Lower leg skin (tissue), 3 donors: ENCODE measurements at regions not wholly inside any gene's neighbourhood (a gene's known extent, or its start where the extent isn't known, plus 50 kb on each side); places are given as distances from the start of the nearest gene placed in this dataset.

Experiments
- CTCF ChIP-seq, 3 donors: fragments of 450-650 bp; IDR thresholded peaks; one replicate each; pipeline ENCODE4 v1.5.1; 2016; ENCODE audit warnings: antibody characterized with exemption in 3 of 3, mild to moderate bottlenecking in 3 of 3, moderate library complexity in 2 of 3
- POLR2A ChIP-seq, 2 donors: fragments of 450-650 bp; IDR thresholded peaks; one replicate each; pipeline ENCODE4 v1.6.1; 2016 to 2017; ENCODE audit warnings: antibody characterized with exemption in 2 of 2, mild to moderate bottlenecking in 1 of 2, moderate library complexity in 1 of 2

- TF ChIP-seq CTCF (IDR thresholded peaks at IDR 0.05) (no peak), POLR2A (IDR thresholded peaks at IDR 0.05) (no peak)
Measured at GRCh38 chr2:47653036-47653435, 82.3 kb upstream of the KCNK12 start.
